ENCODE measurements at regions not wholly inside any gene's neighbourhood (a gene's known extent, or its start where the extent isn't known, plus 50 kb on each side); places are given as distances from the start of the nearest gene placed in this dataset.

- Histone ChIP-seq H3K27me3 (replicated peaks; ENCODE audit: control insufficient read depth, insufficient read depth, low read length, poor library complexity, severe bottlenecking) (peaks cover 2% of the 10 kb centered on the region), H3K27ac (ENCODE audit: insufficient read depth, low read length, poor library complexity, severe bottlenecking) (no peak overlapping the region), H3K4me3 (ENCODE audit: insufficient read depth, low read depth, low read length, poor library complexity, severe bottlenecking) (no peak overlapping the region), H3K4me1 (ENCODE audit: control insufficient read depth, insufficient read depth, low read length, poor library complexity, severe bottlenecking) (no peaks in the 10 kb centered on the region), H3K36me3 (ENCODE audit: control insufficient read depth, insufficient read depth, low read length) (no peaks in the 10 kb centered on the region), H3K9me3 (ENCODE audit: control insufficient read depth, low read length) (no peaks in the 10 kb centered on the region)
- no peak for DNase-seq
Measured at GRCh38 chr7:45366475-45366874, 207.7 kb upstream of the ADCY1 start.

- DNase-seq: no peak
- Histone ChIP-seq H3K36me3 (ENCODE audit: control insufficient read depth, insufficient read depth, low read length) (no peaks in the 10 kb centered on the region), H3K27me3 (replicated peaks; ENCODE audit: control insufficient read depth, insufficient read depth, low read length, poor library complexity, severe bottlenecking) (peaks cover 2% of the 10 kb centered on the region), H3K4me3 (ENCODE audit: insufficient read depth, low read depth, low read length, poor library complexity, severe bottlenecking) (no peak overlapping the region), H3K4me1 (ENCODE audit: control insufficient read depth, insufficient read depth, low read length, poor library complexity, severe bottlenecking) (no peaks in the 10 kb centered on the region), H3K27ac (ENCODE audit: insufficient read depth, low read length, poor library complexity, severe bottlenecking) (no peak overlapping the region), H3K9me3 (ENCODE audit: control insufficient read depth, low read length) (no peaks in the 10 kb centered on the region)
Measured at GRCh38 chr7:45367026-45367425, 207.1 kb upstream of the ADCY1 start.

- no peak for DNase-seq
- Histone ChIP-seq H3K4me1 (ENCODE audit: control insufficient read depth, insufficient read depth, low read length, poor library complexity, severe bottlenecking) (no peaks in the 10 kb centered on the region), H3K4me3 (ENCODE audit: insufficient read depth, low read depth, low read length, poor library complexity, severe bottlenecking) (no peak overlapping the region), H3K27ac (ENCODE audit: insufficient read depth, low read length, poor library complexity, severe bottlenecking) (no peak overlapping the region), H3K27me3 (replicated peaks; ENCODE audit: control insufficient read depth, insufficient read depth, low read length, poor library complexity, severe bottlenecking) (peaks cover 2% of the 10 kb centered on the region), H3K9me3 (ENCODE audit: control insufficient read depth, low read length) (no peaks in the 10 kb centered on the region), H3K36me3 (ENCODE audit: control insufficient read depth, insufficient read depth, low read length) (no peaks in the 10 kb centered on the region)
Measured at GRCh38 chr7:45368129-45368807, 205.9 kb upstream of the ADCY1 start.

GRCh38 chr7:45384499-45384898, 189.7 kb upstream of the ADCY1 start:
- no peak overlapping the region for H3K4me3 ChIP-seq (ENCODE audit: insufficient read depth, low read depth, low read length, poor library complexity, severe bottlenecking)
- H3K4me1 ChIP-seq (ENCODE audit: control insufficient read depth, insufficient read depth, low read length, poor library complexity, severe bottlenecking): no peaks in the 10 kb centered on the region
- no peaks in the 10 kb centered on the region for H3K9me3 ChIP-seq (ENCODE audit: control insufficient read depth, low read length)
- no peak overlapping the region for H3K27ac ChIP-seq (ENCODE audit: insufficient read depth, low read length, poor library complexity, severe bottlenecking)
- H3K36me3 ChIP-seq (ENCODE audit: control insufficient read depth, insufficient read depth, low read length): no peaks in the 10 kb centered on the region
- DNase-seq: no peak
- H3K27me3 ChIP-seq (replicated peaks; ENCODE audit: control insufficient read depth, insufficient read depth, low read length, poor library complexity, severe bottlenecking): no peaks in the 10 kb centered on the region

- Histone ChIP-seq H3K9me3 (ENCODE audit: control insufficient read depth, low read length) (no peaks in the 10 kb centered on the region), H3K4me3 (ENCODE audit: insufficient read depth, low read depth, low read length, poor library complexity, severe bottlenecking) (no peak overlapping the region), H3K36me3 (ENCODE audit: control insufficient read depth, insufficient read depth, low read length) (no peaks in the 10 kb centered on the region), H3K27me3 (replicated peaks; ENCODE audit: control insufficient read depth, insufficient read depth, low read length, poor library complexity, severe bottlenecking) (no peaks in the 10 kb centered on the region), H3K4me1 (ENCODE audit: control insufficient read depth, insufficient read depth, low read length, poor library complexity, severe bottlenecking) (no peaks in the 10 kb centered on the region), H3K27ac (ENCODE audit: insufficient read depth, low read length, poor library complexity, severe bottlenecking) (no peak overlapping the region)
- no peak for DNase-seq
Measured at GRCh38 chr7:45387837-45388236, 186.3 kb upstream of the ADCY1 start.

- Histone ChIP-seq H3K36me3 (ENCODE audit: control insufficient read depth, insufficient read depth, low read length) (no peaks in the 10 kb centered on the region), H3K4me3 (ENCODE audit: insufficient read depth, low read depth, low read length, poor library complexity, severe bottlenecking) (no peak overlapping the region), H3K27me3 (replicated peaks; ENCODE audit: control insufficient read depth, insufficient read depth, low read length, poor library complexity, severe bottlenecking) (no peaks in the 10 kb centered on the region), H3K27ac (ENCODE audit: insufficient read depth, low read length, poor library complexity, severe bottlenecking) (no peak overlapping the region), H3K4me1 (ENCODE audit: control insufficient read depth, insufficient read depth, low read length, poor library complexity, severe bottlenecking) (no peaks in the 10 kb centered on the region), H3K9me3 (ENCODE audit: control insufficient read depth, low read length) (no peaks in the 10 kb centered on the region)
- DNase-seq: no peak
Measured at GRCh38 chr7:45389073-45389872, 184.9 kb upstream of the ADCY1 start.

GRCh38 chr7:45390180-45390579, 184.0 kb upstream of the ADCY1 start:
- Histone ChIP-seq H3K4me3 (ENCODE audit: insufficient read depth, low read depth, low read length, poor library complexity, severe bottlenecking) (no peak overlapping the region), H3K36me3 (ENCODE audit: control insufficient read depth, insufficient read depth, low read length) (no peaks in the 10 kb centered on the region), H3K9me3 (ENCODE audit: control insufficient read depth, low read length) (no peaks in the 10 kb centered on the region), H3K27me3 (replicated peaks; ENCODE audit: control insufficient read depth, insufficient read depth, low read length, poor library complexity, severe bottlenecking) (no peaks in the 10 kb centered on the region), H3K4me1 (ENCODE audit: control insufficient read depth, insufficient read depth, low read length, poor library complexity, severe bottlenecking) (no peaks in the 10 kb centered on the region), H3K27ac (ENCODE audit: insufficient read depth, low read length, poor library complexity, severe bottlenecking) (no peak overlapping the region)
- DNase-seq: no peak

- H3K27ac ChIP-seq (ENCODE audit: insufficient read depth, low read length, poor library complexity, severe bottlenecking): no peak overlapping the region
- no peaks in the 10 kb centered on the region for H3K9me3 ChIP-seq (ENCODE audit: control insufficient read depth, low read length)
- DNase-seq: no peak
- H3K4me1 ChIP-seq (ENCODE audit: control insufficient read depth, insufficient read depth, low read length, poor library complexity, severe bottlenecking): no peaks in the 10 kb centered on the region
- no peaks in the 10 kb centered on the region for H3K27me3 ChIP-seq (replicated peaks; ENCODE audit: control insufficient read depth, insufficient read depth, low read length, poor library complexity, severe bottlenecking)
- no peak overlapping the region for H3K4me3 ChIP-seq (ENCODE audit: insufficient read depth, low read depth, low read length, poor library complexity, severe bottlenecking)
- no peaks in the 10 kb centered on the region for H3K36me3 ChIP-seq (ENCODE audit: control insufficient read depth, insufficient read depth, low read length)
Measured at GRCh38 chr7:45390731-45391130, 183.4 kb upstream of the ADCY1 start.

GRCh38 chr7:45391618-45392451, 182.3 kb upstream of the ADCY1 start:
- no peak for DNase-seq
- no peaks in the 10 kb centered on the region for H3K36me3 ChIP-seq (ENCODE audit: control insufficient read depth, insufficient read depth, low read length)
- no peaks in the 10 kb centered on the region for H3K27me3 ChIP-seq (replicated peaks; ENCODE audit: control insufficient read depth, insufficient read depth, low read length, poor library complexity, severe bottlenecking)
- H3K4me3 ChIP-seq (ENCODE audit: insufficient read depth, low read depth, low read length, poor library complexity, severe bottlenecking): no peak overlapping the region
- H3K27ac ChIP-seq (ENCODE audit: insufficient read depth, low read length, poor library complexity, severe bottlenecking): no peak overlapping the region
- H3K9me3 ChIP-seq (ENCODE audit: control insufficient read depth, low read length): no peaks in the 10 kb centered on the region
- no peaks in the 10 kb centered on the region for H3K4me1 ChIP-seq (ENCODE audit: control insufficient read depth, insufficient read depth, low read length, poor library complexity, severe bottlenecking)
